Lower lobe of right lung (tissue), 2 donors: ENCODE measurements at regions not wholly inside any gene's neighbourhood (a gene's known extent, or its start where the extent isn't known, plus 50 kb on each side); places are given as distances from the start of the nearest gene placed in this dataset.
A peak's percentile ranks its signal among the peaks of the same experiment; 100 is the strongest.

Experiments
- ATAC-seq, 2 donors: fragments of 200-7000 bp; cut with Tn5 transposase; one replicate each; pipeline ENCODE4 v1.9.1; 2020 to 2022; ENCODE audit warnings: mild to moderate bottlenecking in 2 of 2, moderate library complexity in 2 of 2
- DNase-seq: peaks from one replicate; pipeline ENCODE4 v3.0.0-alpha.2; 2020
- H3K27ac ChIP-seq: fragments of 200-600 bp; one replicate; pipeline ENCODE4 v1.8.0; 2022
- H3K27me3 ChIP-seq: fragments of 200-600 bp; one replicate; pipeline ENCODE4 v1.8.0; 2022; ENCODE audit warnings: low read depth
- H3K36me3 ChIP-seq: fragments of 200-600 bp; one replicate; pipeline ENCODE4 v1.8.0; 2022; ENCODE audit warnings: mild to moderate bottlenecking
- H3K4me1 ChIP-seq: fragments of 200-600 bp; one replicate; pipeline ENCODE4 v1.8.0; 2022
- H3K4me3 ChIP-seq: fragments of 200-600 bp; one replicate; pipeline ENCODE4 v1.8.0; 2022; ENCODE audit warnings: mild to moderate bottlenecking
- H3K9me3 ChIP-seq: fragments of 200-600 bp; one replicate; pipeline ENCODE4 v1.8.0; 2022
- CTCF ChIP-seq: fragments of 200-600 bp; IDR thresholded peaks from one replicate; pipeline ENCODE4 v1.8.0; 2022; ENCODE audit warnings: antibody characterized with exemption, mild to moderate bottlenecking
- intact Hi-C: fragments of 100-400 bp; cut with DNase I; formaldehyde crosslinking; loops from one replicate; pipeline ENCODE4 v1.11.0; 2022
- donor health status: DM: no; HTN: yes; CAD: no; lungs with severe emphysema.

GRCh38 chr2:239520811-239521517, 120.1 kb upstream of the HDAC4 start:
- no peak for ATAC-seq
- DNase-seq = peak; percentile 34

GRCh38 chr2:239519921-239520585, 119.2 kb upstream of the HDAC4 start:
- ATAC-seq = no peak
- intact Hi-C loops = no loop called here

More at GRCh38 chr2:239520811-239521517, 120.1 kb upstream of the HDAC4 start:
- intact Hi-C loops = no loop called here
- Histone ChIP-seq H3K27ac (no peak overlapping the region), H3K9me3 (no peaks in the 10 kb centered on the region), H3K4me1 (no peaks in the 10 kb centered on the region), H3K36me3 (no peaks in the 10 kb centered on the region), H3K27me3 (no peaks in the 10 kb centered on the region), H3K4me3 (no peak overlapping the region)
- no peak for TF ChIP-seq CTCF

GRCh38 chr2:239519089-239519920, 118.5 kb upstream of the HDAC4 start:
- DNase-seq = peak; percentile 52
- intact Hi-C loops = no loop called here
- no peaks in the 10 kb centered on the region for H3K27me3 ChIP-seq

More at GRCh38 chr2:239519921-239520585, 119.2 kb upstream of the HDAC4 start:
- no peak for TF ChIP-seq CTCF
- DNase-seq = peak; percentile 25
- Histone ChIP-seq H3K36me3 (no peaks in the 10 kb centered on the region), H3K9me3 (no peaks in the 10 kb centered on the region), H3K27ac (no peak overlapping the region), H3K4me1 (no peaks in the 10 kb centered on the region), H3K4me3 (no peak overlapping the region), H3K27me3 (no peaks in the 10 kb centered on the region)

GRCh38 chr2:239518286-239519088, 117.7 kb upstream of the HDAC4 start:
- intact Hi-C loops = no loop called here
- TF ChIP-seq CTCF = no peak
- no peaks in the 10 kb centered on the region for H3K4me1 ChIP-seq
- no peaks in the 10 kb centered on the region for H3K36me3 ChIP-seq
- no peak for ATAC-seq
- no peaks in the 10 kb centered on the region for H3K27me3 ChIP-seq
- H3K27ac ChIP-seq = no peak overlapping the region
- no peaks in the 10 kb centered on the region for H3K9me3 ChIP-seq
- no peak overlapping the region for H3K4me3 ChIP-seq
- DNase-seq = peak; percentile 15

More at GRCh38 chr2:239519089-239519920, 118.5 kb upstream of the HDAC4 start:
- Histone ChIP-seq H3K9me3 (no peaks in the 10 kb centered on the region), H3K4me1 (no peaks in the 10 kb centered on the region), H3K4me3 (no peak overlapping the region), H3K27ac (no peak overlapping the region), H3K36me3 (no peaks in the 10 kb centered on the region)
- ATAC-seq = no peak
- TF ChIP-seq CTCF = no peak

- H3K27me3 ChIP-seq = no peaks in the 10 kb centered on the region
- DNase-seq (peak; percentile 30), ATAC-seq (no peak)
- H3K27ac ChIP-seq = no peak overlapping the region
- intact Hi-C loops = no loop called here
- H3K4me3 ChIP-seq = no peak overlapping the region
- no peaks in the 10 kb centered on the region for H3K9me3 ChIP-seq
- no peaks in the 10 kb centered on the region for H3K4me1 ChIP-seq
- no peaks in the 10 kb centered on the region for H3K36me3 ChIP-seq
- no peak for TF ChIP-seq CTCF
These were observed 116.9 kb upstream of the HDAC4 start for GRCh38 chr2:239517686-239518085.
